AG04449 (cell line): ENCODE measurements at regions not wholly inside any gene's neighbourhood (a gene's known extent, or its start where the extent isn't known, plus 50 kb on each side); places are given as distances from the start of the nearest gene placed in this dataset.

ENCODE experiments used
- CTCF ChIA-PET: fragments of 350-600 bp; formaldehyde crosslinking; extraction: SDS; loops from one replicate; lab custom pipeline; 2021; ENCODE audit warnings: antibody characterized with exemption; lab: Yijun Ruan, JAX
- POLR2A ChIA-PET: fragments of 400-600, 350-600 bp; formaldehyde crosslinking; extraction: SDS; loops from one replicate; lab custom pipeline; 2020; ENCODE audit warnings: antibody characterized with exemption, inconsistent platforms; lab: Yijun Ruan, JAX
- DNase-seq: peaks from one replicate; pipeline ENCODE4 v3.0.0-alpha.2; 2010; ENCODE audit warnings: low read depth, low spot score
- H3K4me3 ChIP-seq: 2 replicates; pipeline ENCODE4 v1.5.1; 2011; ENCODE audit warnings: low read depth, mild to moderate bottlenecking, control low read depth, low read length
- TF ChIP-seq, protein P1 (sequence below): IDR thresholded peaks from one replicate; pipeline ENCODE4 v1.5.1; 2011; ENCODE audit warnings: mild to moderate bottlenecking, moderate library complexity, low read length, control low read depth, inconsistent platforms; ENCODE audit not compliant: insufficient read depth; ENCODE audit errors: missing control alignments

DNA sequence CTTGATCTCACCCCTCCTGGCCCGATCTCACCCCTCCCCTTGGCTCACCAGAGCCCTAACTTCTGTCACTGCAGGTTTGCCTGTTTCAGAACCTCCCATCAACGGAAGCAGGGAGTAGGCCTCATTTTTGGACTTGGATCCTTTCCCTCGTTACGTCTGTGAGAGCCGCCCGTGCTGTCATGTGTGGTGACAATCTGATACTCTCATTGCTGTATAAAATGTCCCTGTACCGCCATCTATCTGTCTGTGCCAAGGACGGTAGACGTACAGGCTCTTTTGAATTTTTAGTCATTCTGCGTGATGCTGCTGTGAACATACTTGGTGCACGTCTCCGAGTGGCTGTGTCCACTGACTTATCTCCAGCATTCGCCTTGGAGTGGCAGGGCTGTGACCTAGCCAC lies 1163.1 kb downstream of the BRD1 start:
- DNase-seq, result no peak
- ChIA-PET POLR2A (no interaction called here), CTCF (no interaction called here)
- no peak overlapping the region for H3K4me3 ChIP-seq
- TF ChIP-seq, protein P1, sequence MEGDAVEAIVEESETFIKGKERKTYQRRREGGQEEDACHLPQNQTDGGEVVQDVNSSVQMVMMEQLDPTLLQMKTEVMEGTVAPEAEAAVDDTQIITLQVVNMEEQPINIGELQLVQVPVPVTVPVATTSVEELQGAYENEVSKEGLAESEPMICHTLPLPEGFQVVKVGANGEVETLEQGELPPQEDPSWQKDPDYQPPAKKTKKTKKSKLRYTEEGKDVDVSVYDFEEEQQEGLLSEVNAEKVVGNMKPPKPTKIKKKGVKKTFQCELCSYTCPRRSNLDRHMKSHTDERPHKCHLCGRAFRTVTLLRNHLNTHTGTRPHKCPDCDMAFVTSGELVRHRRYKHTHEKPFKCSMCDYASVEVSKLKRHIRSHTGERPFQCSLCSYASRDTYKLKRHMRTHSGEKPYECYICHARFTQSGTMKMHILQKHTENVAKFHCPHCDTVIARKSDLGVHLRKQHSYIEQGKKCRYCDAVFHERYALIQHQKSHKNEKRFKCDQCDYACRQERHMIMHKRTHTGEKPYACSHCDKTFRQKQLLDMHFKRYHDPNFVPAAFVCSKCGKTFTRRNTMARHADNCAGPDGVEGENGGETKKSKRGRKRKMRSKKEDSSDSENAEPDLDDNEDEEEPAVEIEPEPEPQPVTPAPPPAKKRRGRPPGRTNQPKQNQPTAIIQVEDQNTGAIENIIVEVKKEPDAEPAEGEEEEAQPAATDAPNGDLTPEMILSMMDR, result no peak

DNA sequence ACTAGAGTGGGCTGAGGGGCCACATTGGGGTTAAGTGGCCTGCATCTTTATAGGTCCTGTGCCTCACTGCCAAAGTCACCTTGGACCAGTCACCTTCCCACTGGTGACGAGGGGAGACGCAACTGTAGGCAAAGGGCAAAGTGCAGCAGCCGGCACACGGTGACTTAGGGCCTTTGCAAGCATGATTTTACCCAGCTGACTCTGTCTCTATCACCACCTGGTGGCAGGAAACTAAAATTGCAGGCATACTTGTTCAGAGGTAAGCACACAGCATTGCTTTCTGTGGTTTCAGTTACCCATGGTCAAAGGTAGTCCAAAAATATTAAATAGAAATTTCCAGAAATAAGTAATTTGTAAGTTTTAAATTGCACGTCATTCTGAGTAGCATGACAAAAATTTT lies 1164.4 kb downstream of the BRD1 start:
- DNase-seq, result no peak
- TF ChIP-seq, protein P1, result peak; percentile 21
- ChIA-PET CTCF (no interaction called here), POLR2A (no interaction called here)
- no peak overlapping the region for H3K4me3 ChIP-seq

- H3K4me3 ChIP-seq, result no peak overlapping the region
- POLR2A ChIA-PET, result no interaction called here
- TF ChIP-seq, protein P1, result no peak
- no peak for DNase-seq
- CTCF ChIA-PET, result interaction anchor here (0.7 kb wide), 1 partner anchor 23 kb away, joined by 3 read pairs; no protein-coding TSS in a partner anchor
These were observed 1165.1 kb downstream of the BRD1 start for GRCh38 chr22:48662476-48663135.

DNA sequence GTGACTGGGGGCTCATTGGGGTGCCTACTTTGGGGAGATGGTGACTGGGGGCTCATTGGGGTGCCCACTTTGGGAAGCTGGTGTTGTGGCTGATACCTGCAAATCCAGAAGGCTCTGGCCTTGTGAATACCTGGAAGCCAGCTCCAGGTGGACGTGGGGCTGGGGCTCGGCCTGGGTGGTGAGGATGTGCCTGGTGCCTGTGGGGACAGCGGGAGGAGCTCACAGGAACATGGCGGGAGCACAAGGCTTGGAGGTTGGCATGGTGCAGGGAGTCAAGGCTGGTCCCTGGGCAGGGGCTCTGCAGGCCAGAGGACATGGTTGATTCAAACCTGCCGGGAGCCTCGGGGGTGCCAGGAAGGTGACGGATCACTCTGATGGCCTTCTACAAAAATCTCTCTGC lies 1165.7 kb downstream of the BRD1 start:
- DNase-seq, result no peak
- POLR2A ChIA-PET, result no interaction called here
- TF ChIP-seq, protein P1, result no peak
- no peak overlapping the region for H3K4me3 ChIP-seq
- CTCF ChIA-PET, result interaction anchor here (0.7 kb wide), 1 partner anchor 23 kb away, joined by 3 read pairs; no protein-coding TSS in a partner anchor

GRCh38 chr22:48660790-48661740 lies 1166.6 kb downstream of the BRD1 start:
- ChIA-PET CTCF (no interaction called here), POLR2A (no interaction called here)
- TF ChIP-seq, protein P1, result no peak
- H3K4me3 ChIP-seq, result no peak overlapping the region
- no peak for DNase-seq
